Prostate gland (tissue), 2 donors: ENCODE measurements at regions not wholly inside any gene's neighbourhood (a gene's known extent, or its start where the extent isn't known, plus 50 kb on each side); places are given as distances from the start of the nearest gene placed in this dataset.

ENCODE experiments used
- DNase-seq: peaks from one replicate; pipeline ENCODE4 v3.0.0-alpha.2; 2019; ENCODE audit warnings: low spot score
- H3K27ac ChIP-seq, 2 donors: fragments of 200-600 bp; sonication (generic); 2 replicates each; pipeline ENCODE4 v1.5.1; 2017 to 2019
- H3K27me3 ChIP-seq: fragments of 200-600 bp; sonication (generic); replicated peaks from 2 replicates; pipeline ENCODE4 v1.5.1; 2019; ENCODE audit not compliant: insufficient read depth
- H3K36me3 ChIP-seq, 2 donors: fragments of 200-600 bp; sonication (generic); 1 replicate in 1 of 2; 2 replicates in 1 of 2; pipeline versions ENCODE4 v1.5.1 to v1.8.1; 2017 to 2019
- H3K4me1 ChIP-seq: fragments of 200-600 bp; sonication (generic); replicated peaks from 2 replicates; pipeline ENCODE4 v1.5.1; 2019
- H3K4me3 ChIP-seq, 2 donors: fragments of 200-600 bp; sonication (generic); 2 replicates each; pipeline ENCODE4 v1.5.1; 2017 to 2019
- H3K9me3 ChIP-seq: fragments of 200-600 bp; sonication (generic); 2 replicates; pipeline ENCODE4 v1.5.1; 2017
- POLR2A ChIP-seq: fragments of 450-650 bp; IDR thresholded peaks from one replicate; pipeline ENCODE4 v1.6.1; 2016; ENCODE audit warnings: antibody characterized with exemption, mild to moderate bottlenecking
- POLR2AphosphoS5 ChIP-seq: sonication (generic); formaldehyde crosslinking; IDR thresholded peaks from one replicate; pipeline ENCODE4 v1.6.1; 2017; ENCODE audit warnings: antibody characterized with exemption
- WGBS: methylation state at CpG from one replicate; pipeline ENCODE4 v1.1.5; 2018; 5-methylcytosine and 5-hydroxymethylcytosine counted together
- intact Hi-C: fragments of 100-400 bp; cut with DNase I; formaldehyde crosslinking; loops from one replicate; pipeline ENCODE4 v1.14.2; 2022
- TF ChIP-seq, protein P1 (sequence below), 4 experiments: fragments of 200-600 bp in 2 of 4; fragments of 450-650 bp in 2 of 4; sonication (generic) in 2 of 4; IDR thresholded peaks; 1 replicate in 3 of 4; 2 replicates in 1 of 4; pipeline ENCODE4 v1.5.1; 2016 to 2019; ENCODE audit warnings: antibody characterized with exemption in 4 of 4, mild to moderate bottlenecking in 2 of 4, moderate library complexity in 2 of 4

DNA sequence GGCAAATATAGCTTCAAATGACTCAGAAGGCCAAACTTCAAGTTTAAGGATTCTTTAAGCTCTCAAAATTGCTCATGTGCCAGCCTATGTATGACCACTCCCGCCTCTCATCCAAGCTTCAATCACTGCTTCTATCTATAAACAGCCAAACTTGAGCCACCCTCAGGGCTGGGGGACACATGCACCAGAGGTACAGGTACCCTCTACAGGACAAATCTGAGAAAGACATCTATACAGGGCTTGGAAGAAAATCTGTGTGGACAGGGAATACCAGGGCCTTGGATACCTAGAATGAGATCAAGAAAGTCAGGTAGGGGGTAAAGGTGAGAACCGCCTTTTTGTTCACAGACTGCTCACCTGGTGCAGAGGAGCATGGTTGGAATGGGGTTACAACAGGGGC lies 217.9 kb downstream of the ATPSCKMT start:
- H3K27ac ChIP-seq, result no peak overlapping the region
- no peak for DNase-seq
- H3K27me3 ChIP-seq, result no peaks in the 10 kb centered on the region
- TF ChIP-seq, protein P1, sequence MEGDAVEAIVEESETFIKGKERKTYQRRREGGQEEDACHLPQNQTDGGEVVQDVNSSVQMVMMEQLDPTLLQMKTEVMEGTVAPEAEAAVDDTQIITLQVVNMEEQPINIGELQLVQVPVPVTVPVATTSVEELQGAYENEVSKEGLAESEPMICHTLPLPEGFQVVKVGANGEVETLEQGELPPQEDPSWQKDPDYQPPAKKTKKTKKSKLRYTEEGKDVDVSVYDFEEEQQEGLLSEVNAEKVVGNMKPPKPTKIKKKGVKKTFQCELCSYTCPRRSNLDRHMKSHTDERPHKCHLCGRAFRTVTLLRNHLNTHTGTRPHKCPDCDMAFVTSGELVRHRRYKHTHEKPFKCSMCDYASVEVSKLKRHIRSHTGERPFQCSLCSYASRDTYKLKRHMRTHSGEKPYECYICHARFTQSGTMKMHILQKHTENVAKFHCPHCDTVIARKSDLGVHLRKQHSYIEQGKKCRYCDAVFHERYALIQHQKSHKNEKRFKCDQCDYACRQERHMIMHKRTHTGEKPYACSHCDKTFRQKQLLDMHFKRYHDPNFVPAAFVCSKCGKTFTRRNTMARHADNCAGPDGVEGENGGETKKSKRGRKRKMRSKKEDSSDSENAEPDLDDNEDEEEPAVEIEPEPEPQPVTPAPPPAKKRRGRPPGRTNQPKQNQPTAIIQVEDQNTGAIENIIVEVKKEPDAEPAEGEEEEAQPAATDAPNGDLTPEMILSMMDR (IDR thresholded peaks at IDR 0.05), result no peak
- TF ChIP-seq POLR2A, result no peak
- no peak for TF ChIP-seq POLR2AphosphoS5
- no peak overlapping the region for H3K4me3 ChIP-seq
- WGBS, result 94% methylated on average over 2 of the region's 2 CpGs
- H3K9me3 ChIP-seq, result no peaks in the 10 kb centered on the region
- H3K36me3 ChIP-seq, result no peaks in the 10 kb centered on the region
- intact Hi-C loops, result no loop called here
- no peaks in the 10 kb centered on the region for H3K4me1 ChIP-seq

DNA sequence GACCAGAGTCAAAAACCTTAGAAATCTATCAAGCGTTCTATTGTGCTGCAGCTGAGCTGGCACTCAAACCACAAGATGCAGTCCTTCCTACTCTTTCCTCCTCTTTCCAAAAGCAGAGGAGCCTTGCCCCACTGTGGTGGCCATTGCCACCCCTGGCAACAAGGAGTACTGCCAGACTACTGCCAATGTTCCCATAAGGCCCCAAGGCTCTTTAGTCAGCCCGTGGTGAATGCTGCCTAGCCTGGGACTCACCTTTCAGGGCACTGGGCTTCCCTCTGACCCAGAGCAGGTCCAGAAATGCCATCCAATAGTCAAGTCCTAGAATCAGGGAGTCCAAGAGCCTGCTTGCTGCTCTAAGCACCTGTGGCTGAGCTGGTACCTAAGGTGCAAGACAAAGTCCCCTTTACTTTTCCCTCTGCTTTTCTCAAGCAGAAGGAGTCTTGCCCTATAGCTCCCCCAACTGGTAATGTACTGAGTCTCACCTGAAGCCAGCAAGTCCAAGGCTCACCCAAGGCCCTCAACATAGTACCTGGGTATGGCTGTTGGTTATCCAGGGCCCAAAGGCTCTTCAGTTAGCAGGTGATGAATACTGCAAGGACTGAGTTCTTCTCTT lies 219.4 kb downstream of the ATPSCKMT start:
- intact Hi-C loops, result no loop called here

DNA sequence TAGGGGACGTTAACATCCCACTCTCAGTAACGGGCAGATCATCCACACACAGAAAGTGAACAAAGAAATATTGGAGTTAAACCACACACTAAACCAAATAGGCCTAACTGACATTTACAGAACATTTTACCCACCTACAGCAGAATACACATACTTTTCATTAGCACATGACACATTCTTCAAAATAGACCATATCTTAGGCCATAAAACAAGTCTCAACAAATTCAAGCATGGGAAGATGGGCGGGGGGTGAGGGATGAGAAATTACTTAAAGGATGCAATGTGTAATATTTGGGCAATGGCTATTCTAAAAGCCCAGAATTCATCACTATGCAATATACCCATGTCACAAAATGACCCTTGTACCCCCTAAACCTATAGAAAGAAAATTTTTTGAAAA lies 226.2 kb downstream of the ATPSCKMT start:
- Histone ChIP-seq H3K4me3 (no peak overlapping the region), H3K36me3 (no peaks in the 10 kb centered on the region), H3K9me3 (no peaks in the 10 kb centered on the region), H3K27ac (no peak overlapping the region), H3K27me3 (no peaks in the 10 kb centered on the region), H3K4me1 (no peaks in the 10 kb centered on the region)
- TF ChIP-seq POLR2A, result no peak
- TF ChIP-seq, protein P1 (IDR thresholded peaks at IDR 0.05), result no peak
- no peak for TF ChIP-seq POLR2AphosphoS5
- WGBS, result 47% methylated on average over 3 of the region's 3 CpGs
- intact Hi-C loops, result no loop called here
- no peak for DNase-seq

More for the DNA sequence above, 219.4 kb downstream of the ATPSCKMT start:
- H3K9me3 ChIP-seq, result no peaks in the 10 kb centered on the region
- WGBS, result 89% methylated on average over 2 of the region's 2 CpGs
- no peak for DNase-seq
- no peaks in the 10 kb centered on the region for H3K4me1 ChIP-seq
- H3K27me3 ChIP-seq, result no peaks in the 10 kb centered on the region
- H3K36me3 ChIP-seq, result no peaks in the 10 kb centered on the region
- no peak overlapping the region for H3K27ac ChIP-seq
- H3K4me3 ChIP-seq, result no peak overlapping the region
- TF ChIP-seq, protein P1 (IDR thresholded peaks at IDR 0.05), result no peak
- no peak for TF ChIP-seq POLR2AphosphoS5
- TF ChIP-seq POLR2A, result no peak

DNA sequence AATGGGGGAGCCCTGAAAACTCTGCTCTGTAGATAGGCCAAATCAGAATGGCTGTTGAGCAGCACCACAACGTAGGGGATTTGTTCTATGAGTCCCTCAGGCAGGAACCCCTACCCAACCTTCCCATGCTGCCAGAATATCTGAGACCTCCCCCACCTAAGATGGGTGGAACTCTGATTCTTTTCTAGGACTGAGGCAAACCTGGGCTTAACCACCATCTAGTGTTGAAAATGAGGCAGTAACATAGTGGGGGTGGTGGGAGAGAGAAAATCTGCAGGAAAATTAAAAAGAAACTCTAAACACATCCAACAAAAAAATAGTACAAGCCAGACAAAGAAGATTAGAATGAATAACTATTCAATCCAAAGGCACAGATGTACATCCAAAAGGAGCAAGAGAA lies 228.4 kb downstream of the ATPSCKMT start:
- WGBS, result 75% methylated on average over 1 of the region's 1 CpG
- no peaks in the 10 kb centered on the region for H3K4me1 ChIP-seq
- H3K36me3 ChIP-seq, result no peaks in the 10 kb centered on the region
- intact Hi-C loops, result no loop called here
- H3K4me3 ChIP-seq, result no peak overlapping the region
- no peaks in the 10 kb centered on the region for H3K27me3 ChIP-seq
- no peak for DNase-seq
- TF ChIP-seq, protein P1 (IDR thresholded peaks at IDR 0.05), result no peak
- TF ChIP-seq POLR2A, result no peak
- TF ChIP-seq POLR2AphosphoS5, result no peak
- H3K9me3 ChIP-seq, result no peaks in the 10 kb centered on the region
- H3K27ac ChIP-seq, result no peak overlapping the region

DNA sequence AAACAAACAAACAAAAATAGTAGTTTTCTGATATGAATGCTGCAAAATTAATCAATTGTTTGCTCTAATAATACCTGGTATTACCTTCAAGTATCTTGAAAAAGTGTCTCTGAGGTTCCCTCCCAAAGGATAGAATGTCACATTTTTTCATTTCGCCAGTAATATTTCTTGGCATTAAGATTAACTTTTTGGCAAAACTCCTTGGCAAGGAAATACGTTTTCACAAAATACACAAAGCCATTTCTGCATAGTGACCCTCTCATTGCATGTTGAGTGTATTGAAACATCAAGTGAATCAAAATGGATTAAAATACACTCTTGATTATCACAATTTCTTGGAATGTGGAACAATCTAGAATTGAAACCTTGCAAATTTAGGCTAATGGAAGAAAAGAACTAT lies 230.5 kb downstream of the ATPSCKMT start:
- H3K27me3 ChIP-seq, result no peaks in the 10 kb centered on the region
- no peaks in the 10 kb centered on the region for H3K9me3 ChIP-seq
- H3K36me3 ChIP-seq, result no peaks in the 10 kb centered on the region
- no peaks in the 10 kb centered on the region for H3K4me1 ChIP-seq
- H3K4me3 ChIP-seq, result no peak overlapping the region
- intact Hi-C loops, result no loop called here
- TF ChIP-seq, protein P1 (IDR thresholded peaks at IDR 0.05), result no peak
- TF ChIP-seq POLR2A, result no peak
- no peak for TF ChIP-seq POLR2AphosphoS5
- no peak overlapping the region for H3K27ac ChIP-seq
- DNase-seq, result no peak
- WGBS, result 29% methylated on average over 2 of the region's 2 CpGs
